GM12874 (cell line): ENCODE measurements at regions not wholly inside any gene's neighbourhood (a gene's known extent, or its start where the extent isn't known, plus 50 kb on each side); places are given as distances from the start of the nearest gene placed in this dataset.

Experiments used
- CTCF ChIP-seq: IDR thresholded peaks from 2 replicates; pipeline ENCODE4 v1.5.1; 2011; ENCODE audit warnings: low read depth, mild to moderate bottlenecking, control low read depth, low read length, moderate library complexity; ENCODE audit not compliant: insufficient read depth

GRCh38 chr2:76429374-76429773, 718.7 kb upstream of the GCFC2 start:
- TF ChIP-seq CTCF: no peak

- no peak for TF ChIP-seq CTCF
Measured at GRCh38 chr2:76427452-76427851, 716.7 kb upstream of the GCFC2 start.

- TF ChIP-seq CTCF: no peak
Measured at GRCh38 chr2:76415821-76416220, 705.1 kb upstream of the GCFC2 start.

- no peak for TF ChIP-seq CTCF
Measured at GRCh38 chr2:76413436-76413835, 702.7 kb upstream of the GCFC2 start.

- TF ChIP-seq CTCF: no peak
Measured at GRCh38 chr2:76406134-76406855, 695.6 kb upstream of the GCFC2 start.

- TF ChIP-seq CTCF: no peak
Measured at GRCh38 chr2:76393356-76393755, 682.6 kb upstream of the GCFC2 start.

- no peak for TF ChIP-seq CTCF
Measured at GRCh38 chr2:76391678-76392077, 681.0 kb upstream of the GCFC2 start.

- TF ChIP-seq CTCF: no peak
Measured at GRCh38 chr2:76387294-76387693, 676.6 kb upstream of the GCFC2 start.
